ENCODE measurements at regions not wholly inside any gene's neighbourhood (a gene's known extent, or its start where the extent isn't known, plus 50 kb on each side); places are given as distances from the start of the nearest gene placed in this dataset.

DNA sequence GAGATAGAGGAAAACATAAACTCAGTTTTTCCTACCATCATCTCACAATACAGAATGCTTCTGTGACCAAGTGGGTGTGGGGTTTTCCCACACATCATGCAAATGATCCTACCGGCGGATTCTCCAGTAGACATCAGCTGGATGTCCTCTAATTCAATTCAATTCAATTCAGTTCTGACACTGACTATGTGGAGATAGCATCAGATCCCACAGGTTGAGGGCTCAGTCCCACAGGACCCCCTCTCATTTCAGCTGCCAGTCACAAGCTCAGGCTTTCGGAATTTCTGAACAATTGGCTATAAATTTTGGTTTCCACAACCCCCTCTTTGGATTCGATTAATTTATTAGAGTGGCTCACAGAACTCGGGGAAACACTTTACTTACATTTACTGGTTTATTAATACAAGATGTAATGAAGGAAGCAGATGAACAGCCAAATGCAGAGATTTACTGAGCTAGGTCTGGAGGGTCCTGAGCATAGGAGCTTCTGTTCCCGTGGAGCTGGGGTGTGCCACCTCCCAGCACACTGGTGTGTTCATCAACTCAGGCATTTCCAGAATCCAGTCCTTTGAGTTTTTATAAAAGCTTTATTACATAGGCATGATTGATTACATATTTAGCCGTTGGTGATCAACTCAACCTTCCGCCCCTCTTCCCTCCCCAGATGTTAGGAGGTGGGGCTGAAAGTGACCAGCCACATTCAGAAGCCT is 350.1 kb downstream of the MYCN start:
- no peak for FAIRE-seq

DNA sequence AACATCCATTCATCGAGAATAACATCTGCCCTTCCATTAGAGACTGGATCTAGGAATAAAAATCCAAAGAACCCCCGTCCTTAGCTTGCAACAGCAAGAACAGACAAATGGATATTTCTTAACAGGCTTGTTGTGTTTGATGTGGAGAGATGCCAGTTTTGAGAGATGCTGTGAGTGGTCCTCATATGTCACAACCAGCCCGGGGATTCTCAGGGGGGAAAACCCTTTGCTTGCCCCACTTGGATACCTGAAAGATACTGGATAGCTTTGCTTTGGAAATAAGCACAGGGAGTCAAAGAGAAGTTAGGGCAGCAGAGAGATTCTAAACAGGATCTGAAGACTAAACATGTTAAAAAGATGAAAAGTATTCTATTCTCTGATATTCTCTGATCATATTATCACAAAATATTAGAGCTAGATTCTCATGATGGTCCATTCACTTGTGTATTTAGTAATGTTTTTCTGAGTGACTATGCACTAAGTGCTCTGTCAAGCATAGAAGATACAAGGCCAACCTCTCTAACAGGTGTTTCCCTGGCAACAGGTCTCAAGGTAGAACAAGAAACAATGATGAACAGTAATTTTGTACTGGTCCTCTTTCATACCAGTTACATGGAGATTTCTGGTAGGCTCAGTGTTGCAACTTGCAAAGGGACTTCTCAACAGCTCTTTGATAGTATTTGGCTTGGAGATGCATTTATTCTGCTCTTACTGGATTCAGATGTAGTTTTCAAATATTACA is 348.2 kb downstream of the MYCN start:
- no peak for FAIRE-seq

DNA sequence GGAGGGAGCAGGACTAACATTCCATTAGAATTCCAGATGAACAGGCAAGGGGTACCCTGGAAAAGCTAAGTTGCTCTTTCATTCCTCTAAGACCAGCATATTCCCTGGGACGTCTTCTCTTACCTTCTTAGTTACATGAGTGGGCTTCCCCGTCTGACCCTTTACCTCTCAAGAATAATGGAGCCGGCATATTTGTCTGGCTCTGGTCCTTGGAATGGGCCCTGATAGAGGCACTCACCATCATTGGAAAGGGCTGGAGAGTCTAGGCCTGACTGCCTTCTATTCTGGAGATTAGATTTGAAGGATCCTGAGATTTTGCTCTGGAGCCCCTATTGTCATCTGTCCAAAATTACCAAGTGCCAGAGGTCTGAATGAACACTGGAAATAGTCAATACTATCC is 347.5 kb downstream of the MYCN start:
- no peak for FAIRE-seq

DNA sequence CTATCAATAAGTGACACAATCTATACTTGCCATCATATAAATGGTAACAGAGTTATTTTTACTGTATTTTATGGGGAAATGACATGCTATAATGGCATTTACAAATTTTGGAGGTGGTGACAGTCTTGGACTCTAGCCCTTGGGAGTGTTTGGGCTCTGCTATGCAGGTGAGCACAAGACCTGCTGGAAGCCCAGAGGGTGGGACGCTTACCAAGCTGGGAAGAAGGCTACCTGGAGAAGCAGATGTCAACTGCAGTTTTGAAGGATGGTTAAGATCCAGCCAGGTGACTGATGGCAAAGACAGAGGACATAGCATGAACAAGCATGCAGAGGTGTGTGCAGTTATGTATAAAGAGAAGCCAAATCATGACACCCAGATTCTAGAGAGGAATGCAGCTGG is 346.9 kb downstream of the MYCN start:
- no peak for FAIRE-seq

DNA sequence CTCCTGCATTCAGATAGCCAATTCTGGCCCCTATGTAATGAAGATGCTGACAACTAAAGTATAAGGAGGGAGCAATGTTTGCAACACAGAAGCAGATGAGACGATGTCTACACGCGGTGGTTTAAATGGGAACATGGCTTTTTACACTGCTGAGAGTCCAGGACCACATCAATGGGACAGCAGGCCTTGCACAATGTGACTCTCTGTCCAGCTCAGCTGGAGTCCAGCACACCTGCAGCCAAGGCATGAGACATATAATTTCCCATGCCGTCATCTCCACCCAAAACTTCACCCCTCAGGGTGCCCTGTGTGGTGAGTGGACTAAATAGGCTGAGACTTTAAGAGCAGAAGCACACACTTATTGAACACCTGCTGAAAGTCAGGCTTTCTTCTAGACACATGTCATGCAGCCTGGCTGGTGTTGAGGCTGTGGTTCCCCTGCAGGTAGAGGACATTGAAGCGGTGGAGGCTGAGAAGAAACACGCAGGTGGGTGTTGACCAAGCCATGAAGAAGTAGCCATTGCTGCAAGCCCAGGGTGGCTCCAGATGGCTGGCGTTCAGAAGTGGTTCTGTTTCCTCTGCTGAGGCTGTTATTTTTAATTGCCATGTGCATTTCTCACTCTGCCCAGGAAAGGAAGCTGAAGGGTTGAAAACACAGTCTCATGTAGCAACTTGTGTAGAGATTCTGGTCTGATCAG is 345.6 kb downstream of the MYCN start:
- FAIRE-seq: no peak

DNA sequence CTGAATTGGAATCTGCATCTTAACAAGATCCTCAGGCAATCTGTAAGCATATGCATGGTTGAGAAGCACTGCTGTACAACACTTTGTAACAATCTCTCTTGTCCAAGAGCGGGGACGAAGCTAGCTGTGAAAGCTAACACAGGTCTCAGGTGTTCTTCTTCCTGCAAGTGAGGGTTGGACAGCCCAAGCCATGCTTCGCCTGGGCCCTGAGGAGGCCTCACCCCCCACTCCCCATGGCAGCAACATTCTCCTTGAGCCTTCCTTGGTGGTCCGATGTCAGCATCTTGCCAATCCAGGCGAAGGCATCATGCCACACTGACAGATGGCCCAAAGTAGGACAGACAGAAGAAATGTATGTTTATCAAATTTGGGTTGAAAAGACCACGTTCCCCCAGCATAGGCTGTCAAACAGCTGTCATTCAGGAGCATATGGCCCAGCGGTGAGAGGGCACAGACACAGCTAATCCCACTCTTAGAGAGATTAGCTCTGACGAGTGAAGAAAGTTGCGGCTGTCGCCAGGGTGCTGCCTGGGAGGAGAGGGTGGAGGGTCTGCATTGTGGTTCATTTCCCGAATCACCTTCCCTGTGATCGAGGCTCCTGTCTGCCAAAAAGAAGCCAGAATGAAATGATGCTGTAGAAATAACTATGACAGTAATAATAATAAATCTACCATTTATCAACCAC is 344.7 kb downstream of the MYCN start:
- no peak for FAIRE-seq

DNA sequence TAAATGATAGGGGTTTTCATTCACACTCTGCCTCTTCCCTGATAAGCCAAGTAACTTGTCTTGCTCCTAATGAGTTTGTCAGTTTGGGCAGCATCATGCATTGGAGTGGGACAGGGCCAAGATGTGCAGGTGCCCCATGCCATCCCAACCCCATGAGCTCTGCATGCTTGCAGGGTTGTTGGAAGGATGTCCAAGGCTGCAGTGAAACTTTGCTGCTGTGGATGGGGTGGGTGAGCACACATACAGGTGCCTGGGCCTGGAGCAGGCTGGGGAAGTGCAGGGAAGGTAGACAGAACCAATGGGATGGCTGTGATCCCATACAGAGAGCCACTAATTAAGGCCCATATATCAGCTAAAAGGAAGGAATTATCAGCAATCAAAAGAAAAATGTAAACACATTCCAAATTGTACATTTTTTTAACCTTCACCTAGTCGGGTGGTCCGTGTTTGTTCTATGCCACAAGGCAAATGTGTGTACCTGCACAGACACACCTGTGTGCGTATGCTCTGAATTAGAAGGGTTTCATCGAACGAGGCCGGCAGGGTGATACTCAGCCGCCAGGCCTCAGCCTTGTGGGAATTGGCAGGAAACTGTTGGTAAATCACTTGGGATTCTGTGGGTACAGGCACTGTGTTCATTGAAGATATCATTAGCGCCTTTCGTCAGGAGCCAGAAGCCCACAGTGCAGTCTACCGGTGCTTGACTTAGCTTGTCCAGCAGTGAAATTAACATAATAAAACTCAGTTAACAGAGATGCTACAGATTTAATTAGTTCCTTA is 342.9 kb downstream of the MYCN start:
- no peak for FAIRE-seq

DNA sequence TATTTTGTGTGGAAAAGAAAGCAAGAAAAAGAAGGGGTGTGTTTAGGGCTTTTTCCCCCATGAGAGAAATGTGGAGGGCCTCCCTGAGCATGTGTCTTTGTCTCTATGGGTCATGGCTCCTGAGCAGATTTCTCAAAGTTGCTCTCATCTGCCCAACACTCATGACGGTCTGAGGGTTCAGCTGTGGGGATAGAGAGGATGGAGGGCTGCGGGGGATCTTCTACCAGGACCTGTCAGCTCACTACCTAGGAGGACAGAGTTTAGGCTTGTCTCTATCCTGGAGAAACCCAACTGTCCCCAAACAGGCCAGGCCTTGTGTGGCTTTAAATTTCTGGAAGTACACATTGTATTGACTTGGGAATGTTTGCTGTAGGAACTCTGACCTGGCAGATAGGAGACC is 342.2 kb downstream of the MYCN start:
- no peak for FAIRE-seq

DNA sequence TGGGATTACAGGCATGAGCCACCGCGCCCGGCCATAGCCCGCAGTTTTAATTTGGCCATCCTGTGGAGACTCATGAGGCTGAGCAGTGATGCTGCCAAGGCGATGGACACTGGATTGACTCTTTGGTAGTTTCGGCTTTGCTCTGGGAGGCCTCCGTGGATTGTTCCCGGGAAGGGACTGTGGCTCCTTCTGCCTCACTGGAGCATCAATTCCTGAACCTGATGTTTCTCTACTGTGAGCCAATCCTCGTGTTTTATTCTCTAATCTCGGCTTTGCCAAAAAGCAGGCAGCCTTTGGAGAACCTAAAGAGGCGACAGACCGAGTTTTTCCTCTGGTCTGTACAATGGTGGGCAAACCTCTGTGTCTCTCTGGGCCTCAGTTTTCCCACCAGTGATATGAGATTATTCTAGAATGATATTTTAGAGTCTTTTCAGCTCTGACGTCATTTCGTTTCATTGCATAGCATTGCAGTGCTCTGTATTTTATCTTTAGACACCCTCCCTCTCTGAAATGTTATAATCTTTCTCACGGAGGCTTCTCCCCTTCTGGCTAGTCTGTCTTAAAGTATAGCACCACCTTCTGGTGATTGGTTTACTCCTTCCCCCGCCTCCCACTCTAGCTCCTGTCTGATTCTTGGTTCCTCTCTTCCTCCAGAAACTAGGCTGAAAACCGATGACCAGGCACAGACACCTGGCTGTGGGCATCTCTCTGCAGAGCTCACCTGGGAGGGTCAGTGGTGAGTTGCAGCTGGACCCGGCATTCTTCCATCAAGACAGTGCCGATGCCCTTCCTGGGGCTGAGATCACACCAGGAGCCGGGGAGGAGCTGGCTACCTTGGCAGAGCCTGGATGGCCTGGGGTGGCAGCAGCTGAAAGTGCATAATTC is 341.3 kb downstream of the MYCN start:
- no peak for FAIRE-seq

DNA sequence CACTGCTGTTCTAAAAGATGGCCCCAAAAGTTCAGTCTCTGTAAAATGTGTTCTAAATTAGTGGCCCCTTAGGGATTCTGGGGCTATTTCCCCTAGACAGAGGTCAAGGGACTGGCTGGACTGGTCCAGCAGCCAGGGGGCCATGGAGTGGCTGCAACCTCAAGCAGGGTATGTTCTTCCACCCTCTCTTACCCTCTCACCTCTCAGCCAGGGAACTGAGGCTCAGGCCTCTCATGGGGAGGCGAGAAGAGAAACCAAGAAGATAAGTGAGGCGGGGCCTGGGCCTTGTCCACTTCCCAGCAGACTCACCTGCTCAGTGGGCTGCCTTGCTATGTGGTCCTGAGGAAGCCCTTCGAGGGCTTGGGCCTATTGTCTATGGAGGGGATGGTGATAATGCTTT is 339.7 kb downstream of the MYCN start:
- no peak for FAIRE-seq

DNA sequence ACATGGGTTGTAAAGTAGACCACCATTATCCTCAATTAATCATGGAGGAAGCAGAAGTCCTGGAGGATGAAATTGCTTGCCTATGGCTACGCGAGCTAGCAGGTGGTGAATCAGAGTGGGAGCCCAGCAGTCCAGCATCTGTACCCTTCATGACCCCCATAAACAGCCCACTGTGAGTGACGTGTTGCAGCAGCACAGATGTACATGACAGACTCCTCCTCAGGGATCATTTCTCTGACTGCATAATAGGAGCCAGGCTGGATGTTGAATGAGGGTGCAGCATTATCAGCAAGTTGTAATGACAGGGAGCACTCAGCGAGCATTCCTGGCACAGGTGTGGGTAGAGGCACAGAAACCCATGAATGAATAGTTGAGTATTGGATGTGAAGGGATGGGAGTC is 339.3 kb downstream of the MYCN start:
- no peak for FAIRE-seq

DNA sequence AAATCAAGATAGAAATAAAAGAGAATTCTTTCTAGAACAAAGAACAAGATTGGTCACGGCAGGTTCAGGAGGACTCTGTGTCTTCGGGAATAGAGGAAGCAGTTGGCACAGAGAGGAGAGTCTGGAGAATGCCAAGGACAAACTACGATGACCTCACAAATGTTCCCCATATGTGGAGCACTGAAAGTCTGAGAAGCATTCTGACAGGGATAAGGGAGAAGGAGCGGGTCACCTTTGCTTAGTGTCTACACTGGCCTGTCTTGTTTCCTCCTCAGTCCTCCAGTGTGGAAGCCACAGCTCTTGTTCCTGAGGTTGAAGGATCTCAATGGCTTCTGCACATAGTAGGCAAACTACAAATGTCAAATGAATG is 338.8 kb downstream of the MYCN start:
- FAIRE-seq: no peak

DNA sequence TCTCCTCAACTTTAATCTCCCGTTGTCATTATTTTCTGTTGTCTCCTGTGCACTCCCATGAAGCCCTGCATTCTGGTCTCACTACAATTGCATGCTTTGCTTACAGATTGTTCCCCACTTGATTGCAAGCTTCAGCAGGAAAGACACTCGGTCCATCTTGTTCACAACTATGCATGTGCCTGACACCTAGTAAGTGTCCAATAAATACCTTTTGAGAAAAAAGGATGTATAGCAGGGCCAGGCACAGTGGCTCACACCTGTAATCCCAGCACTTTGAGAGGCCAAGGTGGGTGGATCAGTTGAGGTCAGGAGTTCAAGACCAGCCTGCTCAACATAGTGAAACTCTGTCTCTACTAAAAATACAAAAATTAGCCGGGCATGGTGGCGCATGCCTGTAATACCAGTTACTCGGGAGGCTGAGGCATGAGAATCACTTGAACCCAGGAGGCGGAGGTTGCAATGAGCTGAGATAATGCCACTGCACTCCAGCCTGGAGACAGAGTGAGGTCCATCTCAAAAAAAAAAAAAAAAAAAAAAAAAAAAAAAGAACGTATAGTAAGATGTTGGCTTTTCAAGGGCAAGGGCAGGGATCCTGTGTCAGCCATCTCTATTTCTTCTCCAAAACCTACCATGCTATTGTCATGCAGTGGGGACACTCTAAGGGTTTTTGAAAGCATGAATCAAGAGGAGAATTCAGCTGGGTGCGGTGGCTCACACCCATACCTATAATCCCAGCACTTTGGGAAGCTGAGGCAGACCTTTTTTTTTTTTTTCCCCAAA is 338.3 kb downstream of the MYCN start:
- FAIRE-seq: no peak

DNA sequence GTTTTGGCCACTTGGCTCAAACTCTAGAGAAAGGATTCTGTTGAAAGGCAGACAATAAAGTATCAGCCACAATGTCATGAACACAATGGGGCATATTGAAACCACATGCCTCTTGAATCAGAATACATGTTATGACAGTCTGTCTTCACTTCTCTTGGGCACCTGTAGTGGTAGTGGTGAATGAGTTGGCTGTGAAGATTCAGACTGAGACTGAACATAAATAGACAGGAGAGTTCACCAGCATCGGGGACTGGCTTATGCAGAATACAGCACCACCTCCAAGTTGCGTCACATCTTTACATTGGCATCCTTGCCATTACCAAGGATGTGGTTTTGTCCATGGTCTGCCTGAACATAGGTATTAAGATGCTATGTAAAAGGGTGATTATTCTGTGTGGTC is 336.8 kb downstream of the MYCN start:
- no peak for FAIRE-seq

DNA sequence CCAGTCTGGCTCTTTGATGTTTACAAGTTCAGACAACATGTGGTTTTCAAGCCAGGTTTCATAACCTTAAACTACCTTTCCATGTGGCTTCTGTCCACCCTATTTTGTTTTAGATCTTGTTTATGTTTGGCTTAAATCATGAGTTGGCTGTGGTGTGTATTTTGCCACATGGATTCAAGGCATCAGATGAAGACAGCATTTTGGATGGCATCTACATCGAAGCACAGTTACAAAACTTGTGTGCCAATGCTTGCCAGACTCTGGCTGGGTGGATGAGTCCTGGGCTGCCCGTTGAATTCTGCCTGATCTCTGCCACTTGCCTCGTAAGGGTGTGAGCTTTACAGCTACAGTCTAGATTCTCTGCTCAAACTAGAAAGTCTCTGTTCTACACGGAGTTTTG is 335.3 kb downstream of the MYCN start:
- FAIRE-seq: no peak

DNA sequence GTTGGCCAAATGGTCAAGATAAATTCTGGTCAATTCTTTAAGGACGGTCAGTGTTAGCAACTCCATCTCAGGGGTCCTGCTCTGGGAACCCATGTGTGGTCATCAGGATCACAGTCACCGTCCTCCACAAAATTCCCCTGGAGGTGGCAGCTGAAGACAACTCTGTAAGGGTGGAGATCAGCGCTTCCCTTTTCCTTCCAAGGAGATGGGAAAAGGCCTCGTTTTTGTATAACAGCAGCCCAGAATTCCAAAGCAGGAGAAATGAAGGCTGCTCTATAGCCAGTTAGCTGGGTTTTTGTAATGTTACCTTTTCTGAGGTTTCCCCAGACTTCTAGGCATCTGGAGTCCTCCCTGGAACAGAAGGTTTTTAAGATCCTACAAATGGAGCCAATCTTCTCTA is 334.8 kb downstream of the MYCN start:
- no peak for FAIRE-seq

DNA sequence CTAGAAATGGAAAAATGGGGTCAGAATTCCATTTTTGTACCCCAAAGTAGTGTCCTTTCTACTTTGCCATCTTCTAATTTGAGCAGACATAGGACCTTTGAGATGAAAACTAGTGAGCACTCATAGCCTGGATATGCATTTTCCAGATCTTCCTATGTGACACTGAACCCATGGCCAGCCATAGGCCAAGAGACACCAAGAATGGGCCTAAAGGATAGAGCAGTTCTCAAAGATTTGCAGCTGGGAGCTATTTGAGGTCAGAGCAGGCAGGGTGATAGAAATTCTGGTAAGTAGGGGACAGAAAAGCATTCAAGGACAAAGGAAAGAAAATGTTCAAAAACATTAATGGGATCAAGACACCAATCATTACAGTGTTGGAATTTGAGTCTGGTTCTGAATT is 332.8 kb downstream of the MYCN start:
- FAIRE-seq: no peak

DNA sequence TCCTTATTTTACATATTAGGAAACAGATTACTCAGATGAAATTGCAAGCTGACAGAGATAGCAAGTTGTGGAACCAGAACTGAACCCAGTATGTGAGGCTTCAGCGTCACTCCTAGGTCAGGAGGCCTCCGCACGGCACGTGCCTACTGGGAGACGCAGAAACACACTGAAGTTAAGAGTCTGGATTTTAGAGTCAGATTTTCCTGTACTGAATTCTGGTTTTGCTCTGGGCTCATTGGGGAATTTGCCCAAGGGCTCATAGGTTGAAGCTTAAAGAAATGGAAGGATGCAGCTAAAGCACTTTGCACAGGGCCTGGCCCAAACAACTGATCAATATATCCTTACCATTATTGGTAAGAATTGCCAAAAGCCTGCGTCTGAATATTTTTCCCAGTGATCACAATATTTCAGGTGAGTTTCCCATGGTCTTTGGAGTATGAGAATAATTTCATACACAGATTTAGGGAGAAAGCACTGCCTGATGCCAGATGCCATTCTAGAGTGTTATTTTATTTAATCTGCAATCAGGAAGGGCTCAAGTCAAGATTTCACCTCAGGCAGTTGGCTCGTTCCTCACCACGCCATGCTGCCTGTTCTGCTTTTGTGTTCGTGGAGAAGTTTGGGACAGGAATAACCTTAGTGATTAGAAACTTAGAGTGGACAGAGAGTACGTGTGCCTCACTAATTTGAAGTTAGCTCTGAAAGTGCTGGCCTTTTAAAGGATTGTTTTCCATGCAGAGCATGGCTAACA is 331.9 kb downstream of the MYCN start:
- FAIRE-seq: no peak

DNA sequence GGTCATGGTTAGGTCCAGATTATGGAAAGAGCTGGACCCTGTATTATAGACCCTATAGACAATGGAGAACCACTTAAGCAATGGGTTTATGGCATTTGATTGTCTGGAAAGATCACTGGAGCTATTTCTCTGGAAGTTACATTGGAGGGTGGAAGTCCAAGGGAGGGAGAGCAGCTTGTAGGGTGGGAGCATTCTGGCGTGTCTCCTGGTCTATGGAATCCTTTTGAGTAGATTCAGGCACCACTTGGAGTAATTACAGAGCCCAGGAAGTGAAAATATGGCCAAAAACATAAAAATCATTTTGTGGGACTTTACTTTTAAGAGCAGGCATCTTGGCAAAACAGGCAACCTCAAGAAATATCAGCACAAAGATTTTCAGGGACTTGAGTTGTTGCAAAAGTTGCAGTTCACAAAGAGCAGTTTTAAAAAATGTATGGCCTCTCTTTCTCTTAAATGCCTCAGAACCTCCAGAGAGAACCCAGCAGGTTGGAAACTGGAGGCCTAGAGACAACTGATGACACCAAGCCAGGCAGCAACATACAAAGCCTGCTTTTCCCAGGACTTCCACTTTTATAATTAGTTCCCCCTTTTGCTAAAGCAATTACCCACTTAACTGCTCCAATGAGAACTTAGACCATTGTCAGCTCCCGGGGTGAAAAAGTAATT is 331.0 kb downstream of the MYCN start:
- FAIRE-seq: no peak

DNA sequence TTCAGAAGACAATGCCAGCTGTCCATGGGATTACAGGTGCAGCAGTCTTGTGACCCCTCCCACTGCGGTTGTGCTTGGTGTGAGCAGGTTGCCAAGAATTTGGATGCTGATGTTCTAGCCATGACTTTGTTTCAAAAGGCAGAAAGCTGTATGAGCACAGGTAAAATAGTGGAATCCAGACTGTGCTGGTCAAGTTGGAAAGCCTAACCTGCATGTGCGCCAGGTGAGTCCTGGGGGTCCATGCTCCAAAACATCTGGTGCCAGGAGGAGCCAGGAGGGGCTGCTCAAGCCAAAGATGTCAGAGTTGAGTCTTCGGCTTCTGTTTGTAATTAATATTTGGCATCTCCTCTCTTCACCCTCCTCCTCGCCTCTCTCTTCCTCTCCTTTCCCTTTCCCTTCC is 330.1 kb downstream of the MYCN start:
- FAIRE-seq: no peak
